Nephron progenitor cell (in vitro differentiated cells): ENCODE measurements at regions not wholly inside any gene's neighbourhood (a gene's known extent, or its start where the extent isn't known, plus 50 kb on each side); places are given as distances from the start of the nearest gene placed in this dataset.

Source experiments
- DNase-seq: peaks from one replicate; pipeline ENCODE4 v3.0.0; 2021
- H3K27ac Mint-ChIP-seq: 2 replicates; pipeline ENCODE4 v1.8.0; 2021; ENCODE audit warnings: mild to moderate bottlenecking, moderate library complexity, mixed read lengths
- H3K27me3 Mint-ChIP-seq: 2 replicates; pipeline ENCODE4 v1.8.0; 2021; ENCODE audit warnings: mild to moderate bottlenecking, low read depth, mixed read lengths; ENCODE audit not compliant: poor library complexity
- H3K36me3 Mint-ChIP-seq: 2 replicates; pipeline ENCODE4 v1.8.0; 2021; ENCODE audit warnings: low read depth, mixed read lengths
- H3K4me1 Mint-ChIP-seq: 2 replicates; pipeline ENCODE4 v1.8.0; 2021; ENCODE audit warnings: mixed read lengths
- H3K4me3 Mint-ChIP-seq: 2 replicates; pipeline ENCODE4 v1.8.0; 2021; ENCODE audit warnings: mild to moderate bottlenecking, moderate library complexity, mixed read lengths
- H3K9me3 Mint-ChIP-seq: 2 replicates; pipeline ENCODE4 v1.8.0; 2021; ENCODE audit warnings: mild to moderate bottlenecking, moderate library complexity, mixed read lengths
- CTCF ChIP-seq: fragments of 200-600 bp; sonication (generic); IDR thresholded peaks from 2 replicates; pipeline ENCODE4 v1.5.0; 2021; ENCODE audit warnings: antibody characterized with exemption

- no peak for TF ChIP-seq CTCF
- no peak for DNase-seq
- peaks cover 1% of the 10 kb centered on the region for H3K9me3 Mint-ChIP-seq
- H3K27me3 Mint-ChIP-seq, result peaks cover 3% of the 10 kb centered on the region
- H3K4me3 Mint-ChIP-seq, result no peak overlapping the region
- H3K36me3 Mint-ChIP-seq, result no peaks in the 10 kb centered on the region
- H3K27ac Mint-ChIP-seq, result no peak overlapping the region
- peaks cover 38% of the 10 kb centered on the region for H3K4me1 Mint-ChIP-seq
Observed at GRCh38 chr6:137737836-137738596, 129.0 kb upstream of the TNFAIP3 start.

GRCh38 chr6:137738931-137739504, 128.0 kb upstream of the TNFAIP3 start:
- no peaks in the 10 kb centered on the region for H3K36me3 Mint-ChIP-seq
- no peak overlapping the region for H3K27ac Mint-ChIP-seq
- H3K4me1 Mint-ChIP-seq, result peaks cover 35% of the 10 kb centered on the region
- no peak for DNase-seq
- peaks cover 3% of the 10 kb centered on the region for H3K27me3 Mint-ChIP-seq
- no peak for TF ChIP-seq CTCF
- peaks cover 7% of the 10 kb centered on the region for H3K9me3 Mint-ChIP-seq
- no peak overlapping the region for H3K4me3 Mint-ChIP-seq

GRCh38 chr6:137739544-137739943, 127.5 kb upstream of the TNFAIP3 start:
- H3K9me3 Mint-ChIP-seq, result peaks cover 7% of the 10 kb centered on the region
- H3K36me3 Mint-ChIP-seq, result no peaks in the 10 kb centered on the region
- no peak overlapping the region for H3K4me3 Mint-ChIP-seq
- no peak for DNase-seq
- H3K27ac Mint-ChIP-seq, result no peak overlapping the region
- peaks cover 30% of the 10 kb centered on the region for H3K4me1 Mint-ChIP-seq
- TF ChIP-seq CTCF, result no peak
- H3K27me3 Mint-ChIP-seq, result peaks cover 3% of the 10 kb centered on the region

GRCh38 chr6:137740091-137740755, 126.8 kb upstream of the TNFAIP3 start:
- Mint-ChIP-seq H3K27ac (no peak overlapping the region), H3K9me3 (peaks cover 7% of the 10 kb centered on the region), H3K36me3 (no peaks in the 10 kb centered on the region), H3K4me1 (peaks cover 23% of the 10 kb centered on the region), H3K4me3 (no peak overlapping the region), H3K27me3 (peaks cover 3% of the 10 kb centered on the region)
- DNase-seq, result no peak
- TF ChIP-seq CTCF, result no peak

GRCh38 chr6:137740967-137741761, 125.9 kb upstream of the TNFAIP3 start:
- no peak for DNase-seq
- H3K36me3 Mint-ChIP-seq, result no peaks in the 10 kb centered on the region
- peaks cover 16% of the 10 kb centered on the region for H3K4me1 Mint-ChIP-seq
- peaks cover 2% of the 10 kb centered on the region for H3K27me3 Mint-ChIP-seq
- TF ChIP-seq CTCF, result no peak
- peaks cover 7% of the 10 kb centered on the region for H3K9me3 Mint-ChIP-seq
- no peak overlapping the region for H3K27ac Mint-ChIP-seq
- H3K4me3 Mint-ChIP-seq, result no peak overlapping the region
